Thyroid gland (tissue), 4 donors: ENCODE measurements at regions not wholly inside any gene's neighbourhood (a gene's known extent, or its start where the extent isn't known, plus 50 kb on each side); places are given as distances from the start of the nearest gene placed in this dataset.

Experiments used
- DNase-seq, 2 donors: peaks; one replicate each; pipeline ENCODE4 v3.0.0-alpha.2; 2019
- H3K27ac ChIP-seq, 3 donors: fragments of 200-600 bp; sonication (generic); 1 replicate in 2 of 3; 2 replicates in 1 of 3; pipeline ENCODE4 v1.5.1; 2016 to 2019; ENCODE audit warnings: mild to moderate bottlenecking in 1 of 3, moderate library complexity in 1 of 3
- H3K27me3 ChIP-seq: fragments of 200-600 bp; sonication (generic); one replicate; pipeline ENCODE4 v1.5.1; 2019
- H3K36me3 ChIP-seq, 2 donors: fragments of 200-600 bp; sonication (generic); one replicate each; pipeline ENCODE4 v1.5.1; 2016 to 2019
- H3K4me1 ChIP-seq, 2 donors: fragments of 200-600 bp; sonication (generic); one replicate each; pipeline ENCODE4 v1.5.1; 2017 to 2019
- H3K4me3 ChIP-seq, 3 donors: fragments of 200-600 bp; sonication (generic); replicated peaks in 1 of 3; 1 replicate in 2 of 3; 2 replicates in 1 of 3; pipeline ENCODE4 v1.5.1; 2016; ENCODE audit warnings: mild to moderate bottlenecking in 1 of 3
- H3K9me3 ChIP-seq: fragments of 200-600 bp; sonication (generic); one replicate; pipeline ENCODE4 v1.5.1; 2017
- CTCF ChIP-seq, 6 experiments: fragments of 200-600 bp in 3 of 6; fragments of 450-650 bp in 3 of 6; sonication (generic) in 3 of 6; IDR thresholded peaks; one replicate each; pipeline ENCODE4 v1.5.1; 2016 to 2019; ENCODE audit warnings: antibody characterized with exemption in 6 of 6, mild to moderate bottlenecking in 2 of 6, inconsistent platforms in 1 of 6, moderate library complexity in 1 of 6
- POLR2A ChIP-seq, 2 donors: fragments of 450-650 bp; IDR thresholded peaks; one replicate each; pipeline ENCODE4 v1.6.1; 2017; ENCODE audit warnings: antibody characterized with exemption in 2 of 2, mild to moderate bottlenecking in 2 of 2, moderate library complexity in 1 of 2
- WGBS, 2 donors: methylation state at CpG; one replicate each; pipeline ENCODE4 v1.1.5; 2017; 5-methylcytosine and 5-hydroxymethylcytosine counted together
- intact Hi-C: fragments of 100-400 bp; cut with DNase I; formaldehyde crosslinking; loops from one replicate; pipeline ENCODE4 v1.15.1; 2023

- DNase-seq, result no peak
Measured at GRCh38 chr1:69220672-69221071, 347.1 kb upstream of the LRRC7 start.

GRCh38 chr1:69221524-69221923 is 346.2 kb upstream of the LRRC7 start:
- Histone ChIP-seq H3K36me3 (no peaks in the 10 kb centered on the region), H3K9me3 (no peaks in the 10 kb centered on the region), H3K4me1 (no peaks in the 10 kb centered on the region), H3K4me3 (no peak overlapping the region), H3K27me3 (no peaks in the 10 kb centered on the region), H3K27ac (no peak overlapping the region)
- no peak for TF ChIP-seq CTCF (IDR thresholded peaks at IDR 0.05)
- no peak for TF ChIP-seq POLR2A (IDR thresholded peaks at IDR 0.05)
- intact Hi-C loops, result no loop called here
- peak; percentile 2 to 4 for DNase-seq
- WGBS, 2 donors, result 49 to 63% methylated on average over 1 of the region's 1 CpG

More at GRCh38 chr1:69220672-69221071, 347.1 kb upstream of the LRRC7 start:
- TF ChIP-seq POLR2A (IDR thresholded peaks at IDR 0.05), result no peak
- no peak for TF ChIP-seq CTCF (IDR thresholded peaks at IDR 0.05)
- Histone ChIP-seq H3K36me3 (no peaks in the 10 kb centered on the region), H3K27me3 (no peaks in the 10 kb centered on the region), H3K4me1 (no peaks in the 10 kb centered on the region), H3K4me3 (no peak overlapping the region), H3K9me3 (no peaks in the 10 kb centered on the region), H3K27ac (no peak overlapping the region)
- 97 to 98% methylated on average over 1 of the region's 1 CpG for WGBS, 2 donors
- intact Hi-C loops, result no loop called here

- Histone ChIP-seq H3K4me3 (no peak overlapping the region), H3K9me3 (no peaks in the 10 kb centered on the region), H3K27ac (no peak overlapping the region), H3K27me3 (no peaks in the 10 kb centered on the region), H3K36me3 (no peaks in the 10 kb centered on the region), H3K4me1 (no peaks in the 10 kb centered on the region)
- WGBS, 2 donors, result 67 to 84% methylated on average over 1 of the region's 1 CpG
- intact Hi-C loops, result no loop called here
- no peak for TF ChIP-seq CTCF (IDR thresholded peaks at IDR 0.05)
- TF ChIP-seq POLR2A (IDR thresholded peaks at IDR 0.05), result no peak
- DNase-seq, result no peak
Measured at GRCh38 chr1:69223156-69223555, 344.6 kb upstream of the LRRC7 start.

GRCh38 chr1:69228501-69228900 is 339.2 kb upstream of the LRRC7 start:
- Histone ChIP-seq H3K27ac (no peak overlapping the region), H3K4me1 (no peaks in the 10 kb centered on the region), H3K9me3 (no peaks in the 10 kb centered on the region), H3K36me3 (no peaks in the 10 kb centered on the region), H3K27me3 (no peaks in the 10 kb centered on the region), H3K4me3 (no peak overlapping the region)
- no peak for TF ChIP-seq POLR2A (IDR thresholded peaks at IDR 0.05)
- TF ChIP-seq CTCF (IDR thresholded peaks at IDR 0.05), result no peak
- DNase-seq, result no peak
- intact Hi-C loops, result no loop called here
- WGBS, 2 donors, result 0 to 43% methylated on average over 1 of the region's 1 CpG

GRCh38 chr1:69230208-69230607 is 337.5 kb upstream of the LRRC7 start:
- intact Hi-C loops, result no loop called here
- Histone ChIP-seq H3K9me3 (no peaks in the 10 kb centered on the region), H3K4me3 (no peak overlapping the region), H3K27ac (no peak overlapping the region), H3K27me3 (no peaks in the 10 kb centered on the region), H3K36me3 (no peaks in the 10 kb centered on the region), H3K4me1 (no peaks in the 10 kb centered on the region)
- DNase-seq, result no peak
- no peak for TF ChIP-seq CTCF (IDR thresholded peaks at IDR 0.05)
